Glutamatergic neuron (in vitro differentiated cells): ENCODE measurements at regions not wholly inside any gene's neighbourhood (a gene's known extent, or its start where the extent isn't known, plus 50 kb on each side); places are given as distances from the start of the nearest gene placed in this dataset.
"Not testable (repeated sequence)": the region's sequence is repeated elsewhere in the genome, so short reads cannot be mapped to it uniquely, and the experiment has no call there.

Experiments used
- DNase-seq: peaks from one replicate; pipeline ENCODE4 v3.0.0; 2022
- H3K27ac Mint-ChIP-seq: one replicate; pipeline ENCODE4 v1.8.0; 2020; ENCODE audit warnings: mild to moderate bottlenecking, mixed read lengths, inconsistent platforms; ENCODE audit not compliant: unreplicated experiment
- H3K27me3 Mint-ChIP-seq: one replicate; pipeline ENCODE4 v1.8.0; 2020; ENCODE audit warnings: mild to moderate bottlenecking, moderate library complexity, mixed read lengths, inconsistent platforms; ENCODE audit not compliant: unreplicated experiment
- H3K36me3 Mint-ChIP-seq: one replicate; pipeline ENCODE4 v1.8.0; 2020; ENCODE audit warnings: mild to moderate bottlenecking, mixed read lengths, inconsistent platforms; ENCODE audit not compliant: unreplicated experiment
- H3K4me1 Mint-ChIP-seq: one replicate; pipeline ENCODE4 v1.8.0; 2020; ENCODE audit warnings: mild to moderate bottlenecking, low read depth, mixed read lengths, inconsistent platforms; ENCODE audit not compliant: unreplicated experiment
- H3K4me3 Mint-ChIP-seq: one replicate; pipeline ENCODE4 v1.8.0; 2020; ENCODE audit warnings: mild to moderate bottlenecking, mixed read lengths, inconsistent platforms; ENCODE audit not compliant: unreplicated experiment
- H3K9me3 Mint-ChIP-seq: one replicate; pipeline ENCODE4 v1.8.0; 2020; ENCODE audit warnings: mild to moderate bottlenecking, moderate library complexity, mixed read lengths, inconsistent platforms; ENCODE audit not compliant: unreplicated experiment
- TF ChIP-seq, protein P1 (sequence below): fragments of 200-600 bp; sonication (generic); IDR thresholded peaks from one replicate; pipeline ENCODE4 v1.5.0; 2021; ENCODE audit not compliant: partially characterized antibody, unreplicated experiment

GRCh38 chr2:47282621-47283272 is 86.4 kb upstream of the EPCAM start:
- Mint-ChIP-seq H3K4me3 (no peak overlapping the region), H3K4me1 (no peaks in the 10 kb centered on the region), H3K36me3 (peaks cover 6% of the 10 kb centered on the region), H3K27ac (no peak overlapping the region), H3K27me3 (no peaks in the 10 kb centered on the region), H3K9me3 (no peaks in the 10 kb centered on the region)
- TF ChIP-seq, protein P1, sequence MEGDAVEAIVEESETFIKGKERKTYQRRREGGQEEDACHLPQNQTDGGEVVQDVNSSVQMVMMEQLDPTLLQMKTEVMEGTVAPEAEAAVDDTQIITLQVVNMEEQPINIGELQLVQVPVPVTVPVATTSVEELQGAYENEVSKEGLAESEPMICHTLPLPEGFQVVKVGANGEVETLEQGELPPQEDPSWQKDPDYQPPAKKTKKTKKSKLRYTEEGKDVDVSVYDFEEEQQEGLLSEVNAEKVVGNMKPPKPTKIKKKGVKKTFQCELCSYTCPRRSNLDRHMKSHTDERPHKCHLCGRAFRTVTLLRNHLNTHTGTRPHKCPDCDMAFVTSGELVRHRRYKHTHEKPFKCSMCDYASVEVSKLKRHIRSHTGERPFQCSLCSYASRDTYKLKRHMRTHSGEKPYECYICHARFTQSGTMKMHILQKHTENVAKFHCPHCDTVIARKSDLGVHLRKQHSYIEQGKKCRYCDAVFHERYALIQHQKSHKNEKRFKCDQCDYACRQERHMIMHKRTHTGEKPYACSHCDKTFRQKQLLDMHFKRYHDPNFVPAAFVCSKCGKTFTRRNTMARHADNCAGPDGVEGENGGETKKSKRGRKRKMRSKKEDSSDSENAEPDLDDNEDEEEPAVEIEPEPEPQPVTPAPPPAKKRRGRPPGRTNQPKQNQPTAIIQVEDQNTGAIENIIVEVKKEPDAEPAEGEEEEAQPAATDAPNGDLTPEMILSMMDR, result no peak
- no peak for DNase-seq

GRCh38 chr2:47279525-47279924 is 89.6 kb upstream of the EPCAM start:
- H3K4me1 Mint-ChIP-seq, DNase-seq, H3K27me3 Mint-ChIP-seq, H3K36me3 Mint-ChIP-seq, H3K9me3 Mint-ChIP-seq, H3K4me3 Mint-ChIP-seq, H3K27ac Mint-ChIP-seq: not testable (repeated sequence)

DNA sequence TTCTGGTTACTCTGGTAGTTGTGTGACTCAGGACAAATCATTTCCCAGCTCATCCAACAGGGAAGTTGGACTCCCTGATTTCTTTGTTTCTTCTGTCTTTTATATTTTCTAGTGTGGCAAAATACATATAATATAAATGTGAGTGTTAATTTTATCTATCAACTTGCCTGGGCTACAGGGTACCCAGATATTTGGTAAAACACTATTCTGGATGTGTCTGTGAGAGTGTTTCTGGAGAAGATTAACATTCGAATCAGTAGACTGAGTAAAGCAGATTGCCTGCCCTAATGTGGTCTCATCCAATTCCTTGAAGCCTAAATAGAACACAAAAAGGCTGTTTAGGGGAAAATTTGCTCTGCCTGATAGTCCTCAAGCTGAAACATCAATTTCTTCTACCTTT is 91.1 kb upstream of the EPCAM start:
- peaks cover 6% of the 10 kb centered on the region for H3K36me3 Mint-ChIP-seq
- TF ChIP-seq, protein P1, result no peak

DNA sequence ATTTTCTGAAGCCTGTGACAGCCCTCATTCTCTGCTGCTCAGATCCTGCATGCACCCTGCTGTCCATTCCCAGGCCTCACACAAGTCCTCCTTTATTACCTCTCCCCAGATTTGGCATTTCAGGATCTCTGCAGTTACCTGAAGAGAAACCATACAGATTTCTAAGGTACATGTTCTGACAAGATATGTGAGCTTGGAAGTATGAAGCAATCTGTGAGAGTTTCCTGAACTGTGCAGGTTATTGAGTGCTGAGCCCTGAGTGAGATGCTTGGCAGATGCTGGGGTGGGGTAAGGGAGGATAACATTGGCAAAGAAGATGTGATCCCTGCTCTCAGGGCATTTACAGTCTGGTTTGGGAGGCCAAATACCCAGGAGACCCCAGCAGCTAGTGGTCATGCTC is 91.9 kb upstream of the EPCAM start:
- H3K9me3 Mint-ChIP-seq, result peaks cover 4% of the 10 kb centered on the region
- TF ChIP-seq, protein P1, result no peak
- peaks cover 12% of the 10 kb centered on the region for H3K4me1 Mint-ChIP-seq
- H3K27ac Mint-ChIP-seq, result no peak overlapping the region
- no peak for DNase-seq
- H3K4me3 Mint-ChIP-seq, result no peak overlapping the region
- peaks cover 3% of the 10 kb centered on the region for H3K36me3 Mint-ChIP-seq
- H3K27me3 Mint-ChIP-seq, result peaks cover 5% of the 10 kb centered on the region

More for the DNA sequence above, 91.1 kb upstream of the EPCAM start:
- H3K27me3 Mint-ChIP-seq, result peaks cover 5% of the 10 kb centered on the region
- no peak overlapping the region for H3K4me3 Mint-ChIP-seq
- H3K27ac Mint-ChIP-seq, result no peak overlapping the region
- DNase-seq, result no peak
- H3K4me1 Mint-ChIP-seq, result peaks cover 12% of the 10 kb centered on the region
- H3K9me3 Mint-ChIP-seq, result peaks cover 4% of the 10 kb centered on the region

DNA sequence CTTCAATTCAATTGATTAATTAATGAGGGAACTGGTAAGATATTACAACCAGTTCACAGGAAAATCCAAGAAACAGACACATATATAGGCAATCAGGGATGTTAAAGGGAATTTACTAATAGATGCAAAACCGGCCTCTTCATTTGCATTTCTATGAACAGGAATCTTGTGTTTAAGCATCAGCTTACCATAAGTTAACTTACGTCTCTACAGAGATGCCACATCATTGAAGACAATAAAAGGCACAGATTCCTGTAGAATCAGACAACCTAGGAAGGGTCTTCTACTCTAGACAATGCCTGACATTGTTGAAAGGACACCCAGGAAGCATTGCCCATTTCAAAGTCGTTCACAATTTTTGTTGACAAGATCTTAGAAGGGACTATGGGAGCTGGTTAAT is 93.0 kb upstream of the EPCAM start:
- H3K27me3 Mint-ChIP-seq, result peaks cover 5% of the 10 kb centered on the region
- no peak overlapping the region for H3K27ac Mint-ChIP-seq
- H3K36me3 Mint-ChIP-seq, result no peaks in the 10 kb centered on the region
- H3K4me1 Mint-ChIP-seq, result peaks cover 20% of the 10 kb centered on the region
- no peak for DNase-seq
- peaks cover 4% of the 10 kb centered on the region for H3K9me3 Mint-ChIP-seq
- TF ChIP-seq, protein P1, result no peak
- H3K4me3 Mint-ChIP-seq, result no peak overlapping the region
